Fibroblast of peridontal ligament (primary cell): ENCODE measurements at regions not wholly inside any gene's neighbourhood (a gene's known extent, or its start where the extent isn't known, plus 50 kb on each side); places are given as distances from the start of the nearest gene placed in this dataset.

Experiments
- DNase-seq: peaks from one replicate; pipeline ENCODE4 v3.0.0-alpha.2; 2010; ENCODE audit errors: extremely low read depth

DNA sequence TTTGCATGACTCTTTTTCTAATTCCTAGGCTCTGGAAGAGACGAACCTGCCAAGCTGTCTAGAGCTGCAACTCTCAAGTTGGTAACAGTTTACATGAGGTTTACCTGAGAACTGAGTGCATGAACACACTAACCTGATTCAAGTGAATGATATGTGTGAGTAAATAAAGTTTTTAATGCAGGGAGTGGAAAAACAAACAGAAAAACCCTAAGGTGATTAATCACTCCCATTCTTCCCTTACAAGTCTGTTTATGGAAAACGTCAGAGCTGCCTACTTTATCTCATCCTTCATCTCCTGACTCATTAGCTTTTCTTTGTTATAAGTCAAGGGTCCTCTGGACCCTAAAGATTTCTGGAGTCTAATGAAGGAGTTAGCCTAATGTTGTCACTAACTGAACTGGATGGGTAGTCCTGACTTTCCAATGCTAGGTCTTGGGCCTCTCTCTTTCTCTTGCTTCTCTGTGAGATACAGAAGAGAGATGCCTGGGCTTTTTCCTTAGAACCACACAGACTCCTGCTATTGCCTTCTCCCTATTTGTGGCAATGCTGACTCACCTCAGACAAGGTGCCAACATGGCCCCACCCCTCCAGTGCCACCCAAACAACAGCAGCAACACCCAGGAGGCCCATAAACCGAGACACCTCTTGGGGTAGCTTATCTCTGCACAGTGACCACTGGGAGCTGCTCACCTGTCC is 952.4 kb downstream of the EPHA4 start:
- DNase-seq, result no peak

- DNase-seq, result no peak
These were observed 945.5 kb downstream of the EPHA4 start for GRCh38 chr2:220626603-220627002.

DNA sequence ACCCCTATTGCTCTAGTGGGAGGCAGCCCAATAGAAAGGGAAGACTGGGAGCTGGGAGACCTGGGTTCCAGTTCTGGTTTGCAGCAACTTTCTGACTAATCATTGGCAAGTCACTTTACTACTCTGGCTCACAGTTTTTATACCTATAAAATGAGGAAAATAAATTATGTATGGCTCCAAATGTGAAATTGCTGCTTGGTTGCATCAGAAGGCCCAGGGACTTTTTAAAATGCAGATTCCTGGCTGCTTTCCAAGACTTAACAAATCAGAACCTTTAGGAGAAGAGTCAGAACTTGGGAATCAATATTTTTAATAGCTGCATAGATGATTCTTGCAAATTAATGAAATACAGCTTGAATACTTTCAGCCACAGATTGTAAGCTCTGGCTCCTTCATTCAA is 943.9 kb downstream of the EPHA4 start:
- no peak for DNase-seq

- DNase-seq, result no peak
These were observed 931.0 kb downstream of the EPHA4 start for GRCh38 chr2:220641137-220641536.

DNA sequence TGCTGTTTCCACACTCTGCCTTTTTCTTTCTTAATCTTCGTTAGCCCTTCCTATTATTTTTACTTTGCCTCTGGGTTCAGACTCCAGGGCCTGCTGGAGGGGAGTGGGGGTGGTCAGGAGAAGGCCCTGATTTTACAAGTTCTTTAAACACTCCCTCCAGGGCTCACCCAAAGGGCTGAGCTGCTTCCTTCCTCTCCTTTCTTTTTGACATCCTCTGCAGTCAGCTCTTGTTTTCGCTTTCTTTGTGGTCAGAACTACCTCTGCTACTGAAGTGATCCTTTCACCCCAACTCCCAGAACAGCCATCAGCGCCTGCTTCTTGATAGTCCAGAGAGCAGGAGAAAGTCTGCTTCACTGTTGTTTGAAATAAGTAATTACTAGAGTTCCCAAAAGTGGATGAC is 925.7 kb downstream of the EPHA4 start:
- DNase-seq, result no peak

- no peak for DNase-seq
These were observed 923.5 kb downstream of the EPHA4 start for GRCh38 chr2:220648628-220649027.

DNA sequence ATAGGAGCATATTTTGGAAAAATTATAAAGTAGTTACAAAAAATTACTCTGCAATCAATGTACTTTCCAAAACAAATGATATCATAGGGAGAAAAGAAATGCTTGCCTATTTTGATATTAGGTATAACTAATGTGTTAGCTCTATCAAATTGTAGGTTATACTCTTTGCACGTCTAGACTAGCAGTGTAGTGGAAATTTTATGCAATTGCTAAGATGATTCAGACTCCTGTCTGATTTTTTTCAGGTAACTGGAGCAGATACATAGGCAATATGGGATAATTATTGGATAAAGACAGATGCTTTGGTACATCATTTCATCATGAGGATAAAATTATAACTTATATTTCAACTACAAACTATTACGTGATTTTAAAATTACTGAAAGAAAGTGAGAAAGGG is 918.3 kb downstream of the EPHA4 start:
- no peak for DNase-seq

DNA sequence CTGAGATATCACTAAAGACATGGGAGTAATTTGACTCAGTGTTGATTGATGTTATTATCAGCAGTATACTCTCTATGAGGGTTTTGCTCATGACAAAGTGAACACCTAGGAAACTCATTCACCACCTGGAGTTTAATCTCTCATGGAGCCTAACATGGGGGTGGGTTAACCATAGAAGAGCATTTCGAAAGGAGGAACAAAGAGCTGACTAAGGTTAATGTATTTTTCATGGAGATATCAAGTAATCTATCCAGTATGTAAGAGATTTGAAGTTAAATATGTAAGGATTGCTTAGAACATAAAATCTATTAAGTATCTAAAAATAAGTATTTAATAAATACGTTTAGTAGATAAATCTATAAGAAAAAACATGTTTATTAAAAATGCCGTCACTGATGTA is 917.8 kb downstream of the EPHA4 start:
- DNase-seq, result no peak

DNA sequence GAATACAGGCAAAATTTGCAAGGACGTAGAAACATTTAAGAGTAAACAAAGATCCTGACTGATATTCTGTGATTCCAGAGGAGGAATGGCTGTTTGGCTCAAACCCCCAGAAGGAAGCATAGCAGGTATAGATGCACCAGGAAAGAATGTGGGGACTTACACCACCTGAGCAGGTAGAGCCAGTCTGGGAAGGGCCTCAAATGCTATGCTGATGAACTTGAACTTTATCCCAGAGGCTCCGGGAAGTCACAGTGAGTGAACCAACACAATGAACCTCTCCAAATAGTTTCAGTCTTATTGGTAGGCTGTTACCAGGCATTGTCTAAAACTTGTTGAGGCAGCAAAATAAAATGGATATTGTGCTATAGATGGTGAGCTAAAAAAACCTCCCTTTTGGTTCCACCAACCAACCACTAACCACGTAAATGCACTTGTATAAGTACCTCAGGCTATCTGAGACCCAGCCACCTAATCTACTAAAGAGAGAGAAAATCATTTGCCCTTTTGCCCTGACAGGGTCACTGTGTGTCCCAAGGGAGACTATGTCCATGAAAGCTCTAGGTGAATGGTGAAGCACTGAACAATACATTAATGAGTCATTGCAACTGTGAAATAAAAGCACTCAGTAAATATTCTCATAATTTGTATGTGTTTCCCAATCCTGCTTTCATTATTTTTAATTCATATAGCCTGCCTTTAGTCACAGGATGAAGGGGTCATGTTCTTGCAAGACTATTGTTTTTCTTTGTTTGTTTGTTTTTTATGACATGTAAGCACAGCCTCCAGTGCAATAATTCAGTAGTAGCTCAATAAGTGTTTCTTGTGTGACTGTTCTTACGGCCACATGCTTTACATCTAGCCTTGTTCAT is 911.6 kb downstream of the EPHA4 start:
- no peak for DNase-seq

GRCh38 chr2:220662431-220662830 is 909.7 kb downstream of the EPHA4 start:
- no peak for DNase-seq

DNA sequence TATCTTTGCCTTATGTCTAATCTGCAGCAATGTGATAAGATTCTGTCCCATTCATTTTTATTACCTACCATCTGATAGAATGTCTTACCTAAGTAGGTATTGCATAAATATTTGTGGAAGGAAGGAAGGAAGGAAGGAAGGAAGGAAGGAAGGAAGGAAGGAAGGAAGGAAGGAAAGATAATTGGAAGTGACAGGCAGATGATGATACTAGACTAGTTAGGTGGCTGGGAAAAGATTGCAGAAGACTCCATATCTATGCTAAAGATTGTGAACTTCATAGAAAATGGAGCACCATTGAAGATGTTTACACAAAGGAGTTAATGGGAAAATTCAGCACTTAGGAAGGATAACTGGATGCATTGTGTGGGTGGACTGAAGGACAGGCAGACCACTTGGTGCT is 909.0 kb downstream of the EPHA4 start:
- no peak for DNase-seq

DNA sequence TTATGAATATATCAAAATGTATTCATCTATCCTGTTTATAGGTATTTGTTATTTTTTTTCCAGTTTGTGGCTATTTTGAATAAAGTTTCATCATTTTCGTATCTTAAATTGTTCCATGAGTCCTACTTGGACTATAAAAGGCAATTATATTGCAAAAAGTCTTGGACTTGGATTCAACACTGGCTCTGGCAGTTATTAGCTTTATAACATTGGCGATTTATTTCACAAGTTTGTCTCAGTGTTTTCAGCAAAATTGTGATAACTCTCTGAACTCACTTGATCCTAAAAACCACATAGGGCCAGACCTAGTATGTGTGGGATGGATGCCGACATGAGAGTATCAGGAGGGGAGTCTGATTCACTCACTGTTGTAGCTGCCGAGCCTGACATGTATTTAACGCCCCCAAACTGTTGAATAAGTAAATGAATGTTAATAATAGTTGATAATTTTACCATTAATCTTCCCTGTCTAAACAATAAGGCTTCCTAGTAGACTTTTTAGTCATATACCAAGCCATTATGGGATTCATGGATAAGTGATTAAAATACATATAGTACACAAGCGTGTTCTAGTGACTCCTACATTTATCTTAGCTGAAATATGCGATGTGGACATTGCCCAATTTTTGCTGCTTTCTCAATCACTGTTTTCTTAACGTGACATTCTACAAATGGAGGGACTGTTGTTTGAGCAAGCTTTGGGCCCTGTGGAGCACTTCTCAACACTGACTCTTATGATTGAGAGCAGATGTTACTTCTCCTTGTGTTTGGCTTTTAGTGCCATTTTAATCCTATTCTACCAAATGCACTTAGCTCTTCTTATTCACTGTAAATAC is 907.6 kb downstream of the EPHA4 start:
- peak; percentile 2 for DNase-seq

- no peak for DNase-seq
These were observed 907.0 kb downstream of the EPHA4 start for GRCh38 chr2:220665108-220665471.

DNA sequence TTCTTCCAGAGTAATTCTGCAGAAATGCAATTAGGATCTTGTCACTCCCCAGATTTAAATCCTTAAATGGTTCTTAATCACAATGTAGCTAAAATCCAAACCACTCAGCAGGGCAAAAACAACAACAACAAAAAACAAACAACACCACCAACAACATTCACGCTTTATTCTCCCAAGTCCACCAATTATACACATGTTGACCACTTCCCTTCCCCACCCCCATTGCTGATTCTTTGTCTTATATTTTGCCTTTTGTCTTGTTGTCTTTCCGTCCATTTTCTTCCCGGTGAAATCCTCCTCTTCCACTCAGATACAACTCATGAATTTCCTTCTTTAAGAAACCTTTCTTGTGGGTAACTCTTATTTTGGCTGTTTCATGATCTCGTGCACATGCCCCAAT is 902.8 kb downstream of the EPHA4 start:
- DNase-seq, result no peak

DNA sequence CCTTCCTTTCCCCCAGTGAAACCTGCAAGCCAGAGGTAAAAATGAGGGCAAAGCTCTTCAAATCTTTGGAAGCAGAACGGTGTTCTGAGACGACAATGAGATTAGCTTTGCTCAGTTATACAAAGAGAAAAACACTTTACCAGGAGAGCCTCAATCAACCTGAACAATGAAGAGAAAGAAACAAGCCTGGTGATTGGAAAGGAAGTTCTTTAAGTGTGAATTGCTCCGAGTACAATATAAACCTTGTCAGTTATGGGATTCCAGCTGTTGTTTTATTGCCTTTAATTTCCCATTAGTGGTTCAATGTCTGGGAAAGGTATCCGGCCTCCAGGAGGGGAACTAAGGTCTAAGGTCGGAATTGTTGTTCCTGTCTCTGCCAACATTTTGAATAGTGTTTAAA is 901.6 kb downstream of the EPHA4 start:
- DNase-seq, result no peak

- DNase-seq, result no peak
These were observed 898.8 kb downstream of the EPHA4 start for GRCh38 chr2:220673151-220673874.

- no peak for DNase-seq
These were observed 898.1 kb downstream of the EPHA4 start for GRCh38 chr2:220674033-220674432.

DNA sequence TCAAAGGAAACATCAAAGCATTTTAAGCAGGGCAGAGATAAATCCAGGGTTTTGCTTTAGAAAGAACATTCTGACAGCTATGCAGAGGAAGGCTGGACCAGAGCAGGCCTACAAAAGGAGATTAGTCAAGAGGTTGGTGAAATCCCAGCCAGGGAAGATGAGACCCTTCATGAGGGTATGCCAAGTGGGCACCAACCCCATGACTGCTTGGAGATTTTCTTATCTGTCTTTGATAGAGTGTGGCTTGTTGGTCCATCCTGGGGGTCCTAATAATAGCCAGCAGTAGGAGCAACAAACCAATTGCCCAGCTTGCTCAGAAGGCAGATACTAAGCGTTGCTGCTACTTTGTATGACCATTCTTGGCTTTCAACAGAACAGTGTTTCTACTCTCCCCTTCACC is 895.4 kb downstream of the EPHA4 start:
- DNase-seq, result no peak

DNA sequence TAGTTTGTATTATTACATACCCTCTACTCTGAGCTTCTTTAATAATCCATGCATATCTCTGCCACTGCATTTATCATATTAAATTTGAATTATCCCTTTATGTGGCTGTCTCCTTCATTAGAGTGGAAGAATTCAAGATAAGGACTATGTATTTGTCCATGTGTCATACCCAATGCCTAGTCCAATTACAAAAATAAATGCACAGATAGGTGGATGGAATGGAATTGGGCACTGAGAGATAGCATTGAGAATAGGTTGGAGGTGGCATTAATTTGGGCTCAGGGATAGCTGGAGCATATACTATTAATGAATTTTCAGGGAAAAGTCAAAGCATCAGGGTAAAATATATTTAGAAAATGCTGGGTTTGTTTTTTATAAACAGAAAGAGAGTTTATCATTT is 893.2 kb downstream of the EPHA4 start:
- DNase-seq, result no peak

DNA sequence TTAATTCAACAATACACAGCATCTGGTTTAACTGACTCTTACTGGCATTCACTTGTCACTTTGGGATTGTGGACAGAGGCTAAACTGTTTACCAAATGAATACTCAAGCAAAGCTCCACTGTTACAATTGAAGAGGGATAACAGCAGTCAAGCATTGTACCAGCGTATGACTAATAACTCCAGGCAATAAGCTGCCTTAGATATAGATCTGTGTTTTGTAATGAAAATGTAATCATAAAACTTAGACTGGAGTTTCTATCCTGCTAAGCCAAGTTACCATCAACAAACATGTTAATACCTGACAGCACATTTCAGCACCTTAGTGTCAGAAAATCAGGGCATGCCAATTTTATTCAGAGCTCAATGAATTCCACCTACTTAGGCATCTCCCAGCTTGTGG is 889.5 kb downstream of the EPHA4 start:
- no peak for DNase-seq

DNA sequence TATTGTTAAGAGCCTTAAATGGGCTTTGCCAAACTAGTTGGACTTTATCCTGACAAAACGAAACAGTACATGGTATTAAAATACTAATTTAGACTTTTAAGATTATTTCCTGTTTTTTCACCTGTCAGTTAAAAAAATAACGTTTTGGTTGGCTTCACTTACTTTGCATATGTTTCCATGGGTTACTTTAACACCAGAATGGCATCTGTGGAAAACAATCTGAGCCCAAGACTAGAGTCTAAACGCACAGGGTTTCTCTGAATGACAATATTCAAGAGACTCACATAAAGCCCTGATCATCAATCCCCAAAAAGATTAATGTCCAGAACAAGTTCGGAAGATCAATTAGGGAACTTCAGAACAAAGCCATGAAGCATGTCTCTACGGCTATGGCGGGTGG is 888.0 kb downstream of the EPHA4 start:
- no peak for DNase-seq
